ENCODE measurements at regions not wholly inside any gene's neighbourhood (a gene's known extent, or its start where the extent isn't known, plus 50 kb on each side); places are given as distances from the start of the nearest gene placed in this dataset.
"Not testable (repeated sequence)": the region's sequence is repeated elsewhere in the genome, so short reads cannot be mapped to it uniquely, and the experiment has no call there.

DNA sequence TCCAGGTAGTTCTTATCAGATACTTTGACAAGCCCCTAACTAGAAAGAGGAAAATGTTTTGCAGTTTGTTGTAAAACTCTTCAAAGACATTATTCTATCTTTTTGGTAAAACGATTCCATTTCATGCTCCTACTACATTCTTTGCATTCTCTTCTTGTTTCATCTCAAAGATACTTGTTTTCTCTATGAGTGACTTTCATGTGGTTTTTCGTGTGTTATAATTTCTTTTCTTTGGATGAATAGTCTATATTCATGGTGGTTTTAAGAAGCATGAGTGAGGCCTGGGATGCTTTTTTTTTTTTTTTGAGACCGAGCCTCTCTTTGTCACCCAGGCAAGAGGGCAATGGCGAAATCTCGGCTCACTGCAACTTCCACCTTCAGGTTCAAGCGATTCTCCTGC lies 292.5 kb upstream of the LYZL1 start:
- DNase-seq: no peak

DNA sequence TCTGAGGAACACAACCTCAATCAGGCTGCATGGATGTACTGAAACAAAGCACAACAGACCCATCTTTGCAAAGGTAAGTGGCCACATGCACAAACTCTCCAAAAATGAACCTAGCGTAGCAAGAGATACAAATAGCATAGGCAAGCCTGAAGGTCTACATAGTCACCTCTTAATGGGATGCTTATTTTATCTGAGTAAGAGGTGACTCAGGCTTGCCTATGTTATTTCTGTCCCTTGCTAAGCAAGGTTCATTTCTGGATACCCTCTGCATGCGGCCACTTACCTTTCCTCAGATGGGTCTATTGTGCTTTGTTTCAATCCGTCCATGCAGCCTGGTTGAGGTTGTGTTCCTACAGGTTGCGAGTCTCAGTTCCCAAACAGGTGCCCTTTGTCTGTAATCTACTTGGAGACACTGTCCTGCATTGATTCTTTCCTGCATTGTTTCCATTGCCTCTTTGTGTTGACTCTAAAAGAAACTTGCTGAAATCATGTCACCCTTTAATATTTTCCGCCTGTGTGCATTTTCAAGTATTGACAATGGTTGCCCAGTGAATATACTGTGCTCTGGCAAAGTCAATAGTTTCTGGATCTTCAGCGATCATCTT lies 291.8 kb upstream of the LYZL1 start:
- DNase-seq: no peak

DNA sequence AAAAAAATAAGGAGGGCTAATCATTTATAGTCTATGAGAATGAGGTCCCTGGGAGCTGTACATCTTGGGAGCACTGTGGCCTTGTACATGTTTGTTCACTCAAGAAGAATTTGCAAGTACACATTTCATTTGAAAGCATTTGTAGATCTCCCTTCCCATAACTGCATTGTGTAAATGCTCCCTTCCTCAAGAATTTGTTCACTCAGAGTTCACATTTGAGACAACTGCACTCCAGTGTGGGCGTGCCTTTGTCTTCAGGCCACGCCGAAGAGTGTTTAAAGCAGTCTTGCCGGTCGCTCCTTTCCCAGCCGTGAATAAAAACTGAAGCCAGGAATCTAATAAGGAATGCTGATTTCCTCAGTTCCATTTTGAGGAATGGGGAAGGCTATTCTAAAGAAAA lies 291.1 kb upstream of the LYZL1 start:
- no peak for DNase-seq

DNA sequence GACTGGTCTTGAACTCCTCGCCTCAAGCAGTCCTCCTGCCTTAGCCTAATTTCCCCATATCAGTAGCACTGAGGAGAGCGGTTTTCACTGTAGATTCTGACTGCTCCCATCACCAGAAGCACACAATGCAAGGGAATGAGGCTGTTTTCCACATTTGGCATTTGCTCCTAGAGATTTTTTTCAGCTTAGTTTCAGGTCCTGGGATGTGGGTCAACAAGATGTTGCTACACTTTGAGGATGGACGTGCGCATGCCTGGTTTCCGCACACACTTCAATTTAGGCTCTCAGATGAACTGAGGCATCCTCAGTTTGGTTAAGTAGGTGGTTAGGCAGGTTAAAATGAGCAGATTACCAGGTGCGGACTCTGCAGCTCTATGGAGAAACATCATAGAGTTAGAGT lies 287.1 kb upstream of the LYZL1 start:
- DNase-seq: no peak

DNA sequence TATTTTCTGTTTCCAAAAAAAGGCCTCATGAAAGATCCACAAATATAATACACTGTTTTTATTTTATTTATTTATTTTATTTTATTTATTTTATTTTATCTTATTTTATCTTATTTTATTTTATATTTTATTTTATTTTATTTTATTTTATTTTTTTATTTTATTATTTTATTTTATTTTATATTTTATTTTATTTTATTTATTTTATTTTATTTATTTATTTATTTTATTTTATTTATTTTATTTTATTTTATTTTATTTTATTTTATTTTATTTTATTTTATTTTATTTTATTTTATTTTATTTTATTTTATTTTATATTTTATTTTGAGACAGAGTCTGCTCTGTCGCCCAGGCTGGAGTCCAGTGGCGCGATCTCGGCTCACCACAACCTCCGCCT lies 285.9 kb upstream of the LYZL1 start:
- not testable (repeated sequence) for DNase-seq

DNA sequence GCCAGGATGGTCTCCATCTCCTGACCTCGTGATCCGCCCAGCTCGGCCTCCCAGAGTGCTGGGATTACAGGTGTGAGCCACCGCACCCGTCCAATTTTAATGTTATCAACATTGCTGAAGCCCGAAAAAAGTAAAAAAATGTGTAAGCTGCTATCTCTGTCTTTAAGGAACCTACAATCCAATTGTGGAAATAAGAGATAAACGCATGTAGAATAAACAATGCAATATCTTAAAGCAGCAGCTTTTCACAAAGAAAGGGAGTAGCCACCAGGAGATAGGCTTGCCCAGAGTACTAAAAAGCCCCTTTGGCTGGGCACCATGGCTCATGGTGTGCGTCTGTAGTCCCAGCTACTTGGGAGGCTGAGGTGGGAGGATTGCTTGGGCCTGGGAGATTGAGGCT lies 282.9 kb upstream of the LYZL1 start:
- DNase-seq: no peak

DNA sequence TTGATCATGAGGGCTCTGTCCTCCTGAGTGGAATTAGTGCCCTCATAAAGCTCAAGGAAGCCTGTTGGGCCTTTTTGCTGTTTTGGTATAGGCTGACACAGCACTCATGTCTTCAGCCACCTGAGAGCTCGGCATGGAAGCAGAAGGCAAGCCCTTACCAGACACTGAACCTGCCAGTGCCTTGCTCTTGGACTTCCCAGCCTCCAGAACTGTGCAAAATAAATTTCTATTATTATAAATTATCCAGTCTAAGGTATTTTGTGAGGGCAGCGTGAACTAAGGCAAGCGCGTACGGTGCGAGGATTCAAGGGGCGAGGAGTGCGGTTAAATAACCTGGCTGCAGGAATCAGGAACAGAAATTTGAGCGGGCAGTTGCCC lies 281.5 kb upstream of the LYZL1 start:
- DNase-seq: no peak

DNA sequence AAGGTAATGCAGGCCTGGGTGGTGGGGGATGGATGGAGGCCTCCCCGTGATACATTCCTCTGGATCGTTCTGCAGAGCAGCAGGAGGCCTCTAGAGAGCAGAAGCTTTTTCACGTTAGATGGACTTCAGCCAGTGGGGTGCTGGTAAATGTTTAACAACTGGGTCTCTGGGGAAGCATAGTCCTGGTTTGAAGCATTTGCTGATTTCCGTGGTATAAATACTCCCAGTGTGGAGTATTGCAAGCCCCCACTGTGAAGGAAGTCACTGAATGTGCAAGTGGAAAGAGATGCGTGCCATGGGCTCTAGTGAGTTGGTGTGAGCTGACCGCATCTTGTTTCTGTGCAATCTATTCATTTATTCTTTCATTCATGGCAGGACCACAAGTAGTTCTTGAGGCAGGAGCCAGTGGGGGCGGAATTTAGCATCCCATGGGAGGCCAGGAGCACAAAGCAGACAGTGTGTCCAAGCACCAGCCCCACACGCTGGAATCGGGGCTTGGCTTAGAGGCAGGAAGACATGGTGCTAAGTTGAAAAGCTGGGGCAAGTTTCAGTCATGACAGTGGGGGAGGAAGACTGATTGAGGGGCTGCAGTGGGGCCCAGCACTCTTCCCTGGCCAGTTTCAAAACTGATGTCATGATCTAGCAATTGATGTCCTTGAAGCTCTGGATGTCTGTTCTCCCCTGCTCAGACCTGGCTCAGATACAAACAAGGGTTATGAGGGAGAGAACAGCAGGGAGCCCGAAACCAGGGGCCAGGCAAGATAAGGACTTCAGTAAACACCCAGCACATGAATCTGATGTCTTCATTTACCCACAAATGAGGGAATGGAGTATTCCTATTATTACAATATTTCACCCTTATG lies 280.9 kb upstream of the LYZL1 start:
- no peak for DNase-seq

DNA sequence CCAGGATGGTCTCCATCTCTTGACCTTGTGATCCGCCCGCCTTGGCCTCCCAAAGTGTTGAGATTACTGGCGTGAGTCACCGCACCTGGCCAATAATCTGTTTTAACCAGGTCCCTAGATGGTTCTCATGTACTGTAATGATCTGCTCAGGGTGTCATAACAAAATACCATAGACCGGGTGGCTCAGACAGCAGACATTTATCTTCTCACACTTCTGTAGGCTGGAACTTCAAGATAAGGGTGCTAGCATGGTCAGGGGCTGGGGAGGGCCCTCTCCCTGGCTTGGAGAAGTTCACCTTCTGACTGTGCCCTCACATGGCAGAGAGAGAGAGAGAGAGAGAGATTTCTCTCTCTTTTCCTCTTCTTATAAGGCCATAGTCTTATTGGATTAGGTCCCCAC lies 279.4 kb upstream of the LYZL1 start:
- DNase-seq: no peak

DNA sequence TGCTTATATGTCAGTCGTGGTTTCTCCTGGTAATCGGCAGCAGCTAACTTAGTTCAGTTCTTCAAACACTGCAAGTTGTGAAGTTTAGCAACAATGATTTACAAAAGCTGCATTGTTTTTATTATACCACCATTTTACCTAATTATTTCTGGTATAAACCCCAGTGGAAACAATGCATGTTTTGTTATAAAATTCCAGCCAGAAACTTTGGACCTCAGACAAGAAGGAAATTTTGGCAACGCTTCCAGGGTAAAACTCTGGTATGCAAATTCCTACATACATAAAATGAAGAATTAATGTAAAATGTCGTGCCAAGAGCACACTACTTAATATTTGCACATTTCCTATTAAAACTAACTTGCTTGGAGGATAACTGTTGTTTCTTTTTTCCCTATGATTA lies 277.4 kb upstream of the LYZL1 start:
- no peak for DNase-seq

DNA sequence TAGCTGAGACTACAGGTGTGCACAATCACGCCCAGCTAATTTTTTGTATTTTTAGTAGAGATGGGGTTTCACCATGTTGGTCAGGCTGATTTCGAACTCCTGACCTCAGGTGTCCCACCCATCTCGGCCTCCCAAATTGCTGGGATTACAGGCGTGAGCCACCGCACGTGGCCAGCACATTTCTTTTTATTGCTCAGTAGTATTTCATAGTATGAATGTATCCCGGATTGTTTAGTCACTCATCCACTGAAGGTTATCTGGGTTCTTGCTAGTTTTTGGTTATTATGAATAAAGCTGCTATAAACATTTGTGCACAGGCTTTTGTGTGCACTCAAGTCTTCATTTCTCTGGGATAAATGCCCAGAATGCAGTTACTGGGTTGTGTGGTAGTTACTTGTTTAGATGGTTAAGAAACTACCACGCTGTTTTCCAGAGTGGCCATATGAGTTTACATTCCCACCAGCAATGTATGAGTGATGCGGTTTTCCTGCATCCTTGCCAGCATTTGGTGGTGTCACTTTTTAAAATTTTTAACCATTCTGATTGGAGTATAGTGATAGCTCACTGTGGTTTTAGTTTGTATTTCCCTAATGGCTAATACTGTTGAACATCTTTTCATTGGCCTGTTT lies 275.8 kb upstream of the LYZL1 start:
- no peak for DNase-seq

DNA sequence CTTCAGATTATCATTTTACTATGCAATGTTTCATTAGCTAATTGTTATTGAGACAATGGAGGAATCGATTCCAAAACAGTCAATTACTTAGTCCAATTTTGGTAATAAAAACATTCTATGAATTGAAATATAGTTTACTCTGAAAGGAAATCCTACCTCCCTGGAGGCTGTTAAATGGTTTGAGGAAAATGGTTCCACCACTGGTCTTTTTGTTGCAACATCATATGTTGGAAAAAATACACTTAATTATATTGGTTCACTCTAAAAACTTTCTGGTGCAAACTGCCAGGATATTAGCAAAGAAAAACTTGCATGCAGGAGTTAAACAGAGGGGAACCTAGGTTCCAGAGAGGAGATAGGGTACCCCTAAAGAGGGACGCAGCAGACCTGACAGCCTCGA lies 267.3 kb upstream of the LYZL1 start:
- no peak for DNase-seq

DNA sequence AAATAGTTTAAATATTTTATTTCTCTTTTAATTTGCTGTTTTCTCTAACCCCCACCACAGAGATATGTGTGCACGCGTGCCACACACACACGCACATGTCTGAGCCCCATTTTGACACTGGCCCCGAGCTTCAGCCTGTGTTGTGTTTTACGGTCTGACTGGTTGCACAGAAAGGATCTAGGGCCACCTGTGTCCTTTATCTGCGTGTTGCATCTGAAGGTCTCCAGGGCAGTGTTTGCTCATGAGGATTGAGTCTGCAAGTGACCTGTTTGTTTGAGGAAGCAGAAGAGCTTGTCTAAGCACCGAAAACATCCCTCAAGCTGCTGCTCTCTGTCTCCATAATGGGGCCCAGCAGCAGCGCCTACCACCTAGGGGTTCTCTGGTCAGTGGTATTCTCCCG lies 266.4 kb upstream of the LYZL1 start:
- DNase-seq: no peak

DNA sequence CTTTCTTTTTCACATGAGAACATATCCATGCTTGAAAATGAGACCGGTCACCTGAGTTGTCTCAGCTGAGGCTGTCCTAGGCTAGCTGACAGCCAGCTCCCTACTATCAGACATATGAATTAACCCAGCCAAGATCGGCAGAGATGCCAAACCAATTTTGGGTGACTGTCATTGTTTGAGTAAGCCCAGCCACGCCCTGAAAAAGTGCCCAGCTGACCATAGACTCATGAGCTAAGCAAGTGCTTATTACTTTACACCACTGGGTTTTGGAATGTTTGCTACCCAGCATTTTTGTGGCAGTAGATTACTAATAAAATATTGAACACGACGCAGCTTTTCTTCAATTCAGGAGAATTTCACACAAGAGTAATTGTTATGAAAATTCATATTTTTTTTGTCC lies 265.2 kb upstream of the LYZL1 start:
- DNase-seq: no peak

DNA sequence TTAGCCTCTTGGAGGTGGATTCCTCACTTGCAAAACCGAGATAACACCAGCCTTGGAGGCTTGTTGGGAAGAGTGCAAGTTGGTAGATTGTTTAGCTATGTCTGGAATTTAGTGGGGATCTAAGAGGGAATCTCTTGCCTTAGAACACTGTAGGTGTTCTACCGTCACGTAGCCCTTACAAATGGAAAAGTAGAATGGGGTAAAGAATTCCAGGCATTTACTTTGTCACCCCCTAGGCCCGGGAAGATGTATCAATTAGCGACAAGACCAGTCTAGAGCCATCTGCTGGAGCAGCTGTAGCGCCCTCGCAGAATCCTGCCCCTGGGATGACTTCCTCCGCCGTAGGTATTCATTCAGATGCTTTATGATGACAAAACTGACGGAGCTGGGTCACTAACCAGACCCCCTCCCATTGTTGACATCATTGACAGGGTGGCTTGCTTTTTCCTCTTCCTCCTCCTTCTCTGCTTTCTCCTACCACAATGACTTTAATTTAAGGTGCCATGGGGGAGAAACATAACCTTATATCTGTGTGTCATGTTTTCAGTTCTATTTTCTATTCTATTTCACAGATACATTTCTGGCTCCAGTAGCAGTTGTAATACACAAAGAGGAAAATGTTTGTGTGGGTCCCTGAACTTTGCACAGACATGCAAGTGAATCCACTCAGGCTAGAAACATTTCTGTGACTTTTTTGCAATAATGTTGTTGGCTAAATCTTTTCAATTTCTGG lies 262.6 kb upstream of the LYZL1 start:
- no peak for DNase-seq

DNA sequence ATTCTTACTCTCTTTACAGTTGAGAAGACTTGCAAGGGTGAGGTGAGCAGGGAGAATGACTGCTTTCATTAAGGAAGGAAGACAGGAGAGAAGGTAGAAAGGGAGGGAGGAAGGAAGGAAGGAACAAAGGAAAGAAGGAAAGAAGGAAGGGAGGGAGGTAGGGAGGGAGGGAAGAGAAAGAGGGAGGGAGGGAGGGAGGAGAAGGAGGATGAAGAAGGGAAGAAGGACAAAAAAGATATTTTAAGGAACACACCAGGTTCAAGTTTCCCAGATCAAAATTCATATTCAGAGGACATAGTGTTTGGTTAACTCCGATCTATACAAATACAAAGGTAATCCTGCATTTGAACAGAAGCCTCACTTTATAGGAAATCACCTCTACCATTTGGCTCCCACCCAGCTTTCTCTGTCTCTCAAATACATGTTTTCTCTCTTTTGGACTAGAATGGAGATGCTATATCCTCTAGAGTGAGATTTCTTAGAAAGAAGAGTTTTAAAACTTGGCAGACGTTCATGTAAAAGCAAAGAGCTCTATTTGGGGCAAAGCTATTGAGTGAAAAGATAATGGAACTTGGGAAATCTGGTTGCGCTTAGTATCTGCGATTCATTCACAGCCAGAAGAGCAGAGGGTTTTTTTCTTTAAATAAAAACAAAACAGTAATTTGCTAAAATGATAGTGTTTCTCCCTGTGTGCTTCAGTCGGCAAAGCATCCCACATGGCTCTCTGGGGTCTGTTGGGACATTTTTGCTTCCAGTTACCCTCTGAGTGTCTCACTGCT lies 261.9 kb upstream of the LYZL1 start:
- no peak for DNase-seq

DNA sequence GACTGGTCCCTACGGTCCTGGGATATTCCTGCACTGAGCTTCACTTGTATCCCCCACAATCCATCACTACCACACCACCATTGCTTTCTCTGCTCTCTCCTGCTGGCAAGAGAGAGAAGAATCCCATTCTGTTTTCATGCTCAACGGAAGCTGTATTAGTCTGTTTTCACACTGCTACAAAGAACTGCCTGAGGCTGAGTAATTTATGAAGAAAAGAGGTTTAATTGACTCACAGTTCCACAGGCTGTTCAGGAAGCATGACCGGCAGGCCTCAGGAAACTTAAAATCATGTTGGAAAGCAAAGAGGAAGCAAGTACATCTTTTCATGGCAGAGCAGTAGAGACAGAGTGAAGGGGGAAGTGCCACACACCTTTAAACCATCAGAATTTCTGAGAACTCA lies 260.4 kb upstream of the LYZL1 start:
- DNase-seq: no peak

DNA sequence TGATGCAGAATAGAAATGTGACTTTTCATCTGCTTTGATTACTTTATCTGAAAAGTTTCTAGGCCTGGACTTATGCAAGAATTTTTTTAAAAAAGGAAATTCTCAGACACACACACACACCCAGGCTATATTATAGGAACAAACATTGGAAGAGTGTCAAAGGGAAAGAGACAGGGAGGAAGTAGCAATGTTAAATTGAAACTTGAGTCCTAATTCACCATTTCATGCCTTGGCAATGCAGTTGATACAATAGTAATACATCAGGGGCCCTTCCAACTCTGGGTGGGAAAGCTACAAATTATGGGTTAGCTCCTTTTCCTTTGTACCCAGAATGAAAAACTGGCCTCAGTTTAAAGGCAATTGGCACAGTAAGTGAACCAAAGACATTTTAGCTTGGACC lies 258.0 kb upstream of the LYZL1 start:
- no peak for DNase-seq

DNA sequence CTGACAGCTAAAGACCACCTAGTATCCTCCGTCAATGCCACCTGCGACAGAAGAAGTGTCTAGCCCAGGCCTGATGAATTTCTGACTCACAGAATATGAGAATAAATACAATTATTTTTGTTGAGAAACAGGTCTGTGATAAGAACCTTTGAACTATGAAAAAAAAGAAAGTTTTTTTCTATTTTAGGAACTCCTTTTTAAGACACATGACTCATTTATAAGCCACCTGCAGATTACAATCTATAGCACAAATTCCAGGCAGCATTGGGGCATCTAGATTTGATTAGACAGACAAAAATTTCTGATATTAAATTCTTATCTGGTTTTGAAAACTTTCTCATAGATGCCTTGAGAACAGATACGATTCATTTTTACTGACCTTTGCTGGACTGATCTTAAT lies 256.7 kb upstream of the LYZL1 start:
- DNase-seq: no peak

DNA sequence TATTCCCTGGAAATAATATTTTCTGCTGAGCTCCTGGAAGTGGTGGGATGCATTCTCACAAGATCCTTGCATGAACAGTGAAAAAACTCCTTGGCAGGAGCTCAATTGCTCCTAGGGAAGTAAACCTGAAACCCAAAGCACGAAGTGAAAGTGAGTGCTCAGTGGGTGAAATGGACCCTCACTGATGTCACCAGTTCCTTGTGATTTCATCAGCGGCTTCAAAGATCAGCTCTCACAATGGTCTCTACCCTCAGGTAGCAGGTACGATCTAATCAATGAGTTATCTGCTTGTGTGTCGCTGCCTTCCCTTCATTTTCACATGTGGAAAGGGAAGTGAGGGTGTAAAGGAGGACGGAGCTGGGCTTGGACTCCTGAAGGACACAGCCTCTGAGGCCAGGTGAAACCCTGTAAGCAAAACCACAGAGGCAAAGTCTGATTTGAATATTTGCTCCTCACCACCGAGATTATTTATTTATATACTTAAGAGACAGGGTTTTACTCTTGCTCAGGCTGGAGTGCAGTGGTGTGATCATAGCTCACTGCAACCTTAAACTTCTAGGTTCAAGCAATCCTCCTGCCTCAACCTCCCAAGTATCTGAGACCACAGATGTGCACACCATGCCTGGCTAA lies 255.4 kb upstream of the LYZL1 start:
- DNase-seq: no peak

DNA sequence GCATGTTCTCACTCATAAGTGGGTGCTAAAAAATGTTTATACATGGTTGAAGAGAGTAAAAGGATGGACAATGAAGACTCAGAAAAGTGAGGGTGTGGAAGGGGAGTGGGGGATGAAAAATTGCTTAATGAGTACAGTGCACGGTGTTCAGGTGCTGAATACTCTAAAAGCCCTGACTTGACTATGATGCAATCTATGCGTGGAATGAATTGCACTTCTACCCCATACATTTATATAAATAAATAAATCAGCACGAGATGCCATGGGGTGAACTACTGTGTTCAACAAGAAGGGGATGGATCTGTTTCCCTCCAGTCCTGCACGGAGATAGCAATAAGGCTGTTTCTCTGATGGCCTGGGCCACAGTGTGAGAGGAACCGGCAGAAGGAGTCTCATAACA lies 254.3 kb upstream of the LYZL1 start:
- no peak for DNase-seq

DNA sequence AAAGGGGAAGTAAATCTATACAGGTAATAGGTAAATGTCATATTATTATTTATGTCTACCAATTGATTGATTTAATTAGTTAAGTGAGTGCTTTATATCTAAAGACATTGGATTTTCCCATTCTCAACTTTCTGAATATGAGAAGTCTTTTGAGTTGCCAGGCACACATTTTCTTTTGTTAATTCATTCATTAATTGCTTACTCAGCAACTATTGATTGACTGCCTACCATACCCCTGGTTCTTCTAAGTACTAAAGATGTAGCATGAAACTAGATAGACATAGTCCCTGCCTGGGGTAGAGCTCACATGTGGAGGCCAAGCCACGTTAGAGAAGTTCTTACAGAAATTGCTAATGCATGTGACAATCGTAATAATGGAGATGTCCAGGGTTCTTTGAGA lies 253.1 kb upstream of the LYZL1 start:
- no peak for DNase-seq

All from T1000 (cell line).